HG02763 (cell line): ENCODE measurements at regions not wholly inside any gene's neighbourhood (a gene's known extent, or its start where the extent isn't known, plus 50 kb on each side); places are given as distances from the start of the nearest gene placed in this dataset.
A peak's percentile ranks its signal among the peaks of the same experiment; 100 is the strongest.
"Not testable (repeated sequence)": the region's sequence is repeated elsewhere in the genome, so short reads cannot be mapped to it uniquely, and the experiment has no call there.

Experiments
- ATAC-seq: cut with Tn5 transposase; IDR thresholded peaks from one replicate; pipeline ENCODE4 v1.9.1; 2021; ENCODE audit warnings: mild to moderate bottlenecking, moderate library complexity; ENCODE audit not compliant: unreplicated experiment

DNA sequence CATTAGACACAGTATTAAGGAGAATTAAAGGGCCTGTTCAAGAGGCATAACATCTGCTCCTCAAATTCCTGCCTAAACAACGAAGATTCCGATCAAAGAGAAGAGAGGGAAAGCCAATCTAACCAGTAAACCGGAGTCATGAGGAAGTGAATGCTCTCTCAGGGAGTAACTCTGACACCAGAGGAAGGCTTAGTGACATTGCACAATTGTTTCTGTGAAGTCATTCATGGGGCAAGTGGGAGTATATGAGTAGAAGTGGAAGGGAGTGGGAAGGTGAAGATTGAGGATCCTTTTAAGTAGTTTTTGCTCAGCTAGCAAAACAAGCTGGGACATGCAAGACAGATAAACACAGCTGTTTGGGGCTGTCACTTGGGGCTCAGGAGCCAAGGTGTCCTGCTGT is 136.4 kb upstream of the FAM174A start:
- not testable (repeated sequence) for ATAC-seq

DNA sequence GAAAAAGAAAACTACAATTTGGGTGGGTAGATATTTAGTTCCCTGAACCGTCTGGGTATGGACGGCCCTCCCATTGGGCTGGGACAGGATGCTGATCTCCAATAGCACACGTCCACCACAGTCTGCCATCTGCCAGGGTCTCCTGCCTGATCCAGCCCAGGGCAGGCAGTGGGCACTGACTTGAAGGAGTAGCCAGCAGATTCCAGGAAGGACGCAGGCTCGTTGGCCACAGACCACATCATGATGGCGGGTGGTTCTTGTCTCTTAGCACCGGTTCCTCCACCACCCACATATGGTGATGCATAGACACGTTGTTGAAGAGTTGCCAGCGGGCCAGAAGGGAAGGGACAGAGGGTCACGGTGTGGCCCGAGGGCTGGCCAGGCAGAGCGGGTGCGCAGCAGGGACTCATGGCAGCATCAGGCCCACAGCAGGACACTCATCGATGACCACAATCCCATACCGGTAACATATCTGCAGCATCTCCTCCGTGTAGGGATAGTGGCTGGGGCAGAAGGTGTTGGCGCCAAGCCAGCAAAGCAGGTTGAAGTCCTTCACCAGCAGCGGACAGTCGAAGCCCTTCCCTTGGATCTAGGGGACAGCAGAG is 155.8 kb upstream of the FAM174A start:
- ATAC-seq = not testable (repeated sequence)

DNA sequence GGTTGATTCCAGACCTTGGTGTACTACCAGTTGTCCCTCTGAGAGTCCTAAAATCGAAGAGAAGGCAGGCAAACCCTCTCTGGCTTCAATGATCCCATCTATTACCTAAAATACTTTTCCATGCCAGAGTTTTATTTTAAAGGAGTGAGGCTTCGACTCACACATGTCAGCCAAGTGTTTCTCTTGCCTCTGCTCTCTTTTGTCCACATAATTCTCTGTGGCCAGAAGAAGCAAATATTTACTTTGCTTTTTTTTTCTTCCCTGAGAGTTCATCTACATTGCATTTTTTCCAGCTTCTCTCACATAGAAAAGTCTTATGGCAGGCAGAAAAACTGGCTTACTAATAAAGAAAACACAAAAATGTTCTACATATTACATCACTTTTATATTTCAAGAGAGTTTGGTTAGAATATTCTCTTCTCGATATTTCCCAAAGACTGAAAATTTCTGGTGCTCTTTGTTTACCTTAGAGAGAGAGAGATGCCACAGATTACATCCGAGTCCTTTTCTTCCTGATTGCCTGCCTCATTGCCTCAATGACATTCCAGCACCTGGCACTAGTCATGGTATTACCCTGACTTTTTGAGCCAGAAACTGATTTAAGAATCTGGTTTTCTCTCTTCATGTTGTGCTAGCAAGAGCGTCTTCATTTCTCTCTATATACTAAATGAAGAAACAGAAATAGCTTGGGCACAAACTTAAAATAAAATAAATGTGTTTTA is 170.3 kb upstream of the FAM174A start:
- ATAC-seq = not testable (repeated sequence)

DNA sequence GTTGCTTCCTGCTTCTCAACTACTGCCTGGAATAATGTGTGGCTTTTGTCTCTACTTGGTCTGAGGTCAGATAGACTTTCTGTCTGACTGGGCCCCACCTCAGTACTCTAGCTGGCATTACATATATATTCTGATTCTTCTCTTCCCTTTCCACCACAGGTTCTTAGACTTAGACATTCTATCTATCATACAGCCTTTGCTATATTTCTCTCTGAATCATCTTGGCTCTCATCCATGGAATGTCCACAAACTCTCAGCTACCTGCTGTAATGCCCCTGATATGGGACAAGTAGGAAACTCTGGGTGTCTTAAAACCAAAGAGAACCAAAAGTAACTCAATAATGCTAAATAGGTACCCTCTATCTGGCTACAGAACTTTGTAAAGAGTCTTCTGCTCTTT is 170.8 kb upstream of the FAM174A start:
- not testable (repeated sequence) for ATAC-seq

DNA sequence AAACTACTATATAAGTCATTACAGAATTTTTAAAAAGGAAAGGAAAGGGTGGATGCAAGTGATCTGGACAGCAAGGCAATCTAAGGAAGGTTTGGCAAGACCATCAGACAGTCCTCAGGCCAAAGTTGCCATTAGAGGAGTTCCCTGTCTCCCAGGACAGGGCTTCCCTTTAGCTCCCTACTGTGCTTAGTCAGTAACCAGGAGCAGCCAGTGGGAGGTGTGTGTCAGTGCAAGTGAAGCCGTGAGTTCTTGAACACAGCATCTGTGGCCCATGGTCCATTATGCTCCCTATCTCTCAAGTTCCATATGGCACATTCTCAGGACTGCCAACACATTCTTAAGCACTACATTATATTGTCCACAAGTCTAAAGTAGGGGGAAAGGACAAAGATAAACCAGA is 175.2 kb upstream of the FAM174A start:
- ATAC-seq = not testable (repeated sequence)

DNA sequence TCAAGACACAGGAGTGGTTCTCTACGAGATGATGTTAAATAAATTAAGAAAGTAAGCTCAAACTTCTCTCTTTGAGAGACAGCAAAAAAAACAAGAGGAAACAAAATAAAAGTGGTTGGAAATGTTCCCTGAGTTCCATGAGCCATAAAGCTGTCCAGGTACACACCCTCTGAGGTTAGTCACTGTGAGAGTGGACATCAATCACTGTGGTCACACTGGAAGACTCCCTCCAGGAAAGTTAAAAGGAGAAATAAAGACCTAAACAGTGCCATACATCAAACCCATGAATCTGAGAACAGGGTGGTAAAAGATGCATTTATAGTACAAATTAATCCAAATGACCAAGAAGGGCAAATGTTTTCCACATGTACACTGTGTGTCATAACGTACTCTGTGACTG is 188.9 kb upstream of the FAM174A start:
- not testable (repeated sequence) for ATAC-seq

DNA sequence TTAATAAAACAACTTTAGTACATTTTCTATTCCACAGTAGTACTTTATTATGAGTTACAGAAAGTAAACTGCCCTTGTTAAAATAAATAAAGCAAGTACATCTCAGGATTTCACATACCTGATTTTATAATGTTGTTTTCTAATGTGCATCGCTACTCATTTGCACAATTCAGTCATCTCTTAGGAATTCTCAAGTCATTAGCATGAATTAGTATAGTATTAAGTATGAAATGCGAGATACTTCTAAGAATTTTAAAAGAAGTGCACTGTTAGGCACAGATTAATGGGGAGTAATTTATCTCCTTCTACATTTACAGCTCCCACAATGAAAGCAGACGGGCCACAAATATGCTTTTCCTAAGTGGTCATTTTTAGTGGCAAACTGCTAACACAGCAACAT is 193.7 kb upstream of the FAM174A start:
- not testable (repeated sequence) for ATAC-seq

DNA sequence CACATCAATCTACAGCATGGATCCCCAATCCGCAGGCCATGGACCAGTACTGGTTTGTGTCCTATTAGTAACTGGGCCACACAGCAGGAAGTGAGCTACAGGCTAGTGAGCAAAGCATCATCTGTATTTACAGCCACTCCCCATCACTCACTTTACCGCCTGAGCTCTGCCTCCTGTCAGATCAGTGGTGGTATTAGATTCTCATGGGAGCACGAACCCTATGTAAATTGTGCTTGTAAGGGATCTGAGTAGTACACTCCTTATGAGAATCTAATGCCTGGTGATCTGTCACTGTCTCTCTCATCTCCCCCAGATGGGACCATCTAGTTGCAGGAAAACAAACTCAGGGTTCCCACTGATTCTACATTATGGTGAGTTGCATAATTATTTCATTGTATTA is 212.7 kb upstream of the FAM174A start:
- ATAC-seq = no peak

DNA sequence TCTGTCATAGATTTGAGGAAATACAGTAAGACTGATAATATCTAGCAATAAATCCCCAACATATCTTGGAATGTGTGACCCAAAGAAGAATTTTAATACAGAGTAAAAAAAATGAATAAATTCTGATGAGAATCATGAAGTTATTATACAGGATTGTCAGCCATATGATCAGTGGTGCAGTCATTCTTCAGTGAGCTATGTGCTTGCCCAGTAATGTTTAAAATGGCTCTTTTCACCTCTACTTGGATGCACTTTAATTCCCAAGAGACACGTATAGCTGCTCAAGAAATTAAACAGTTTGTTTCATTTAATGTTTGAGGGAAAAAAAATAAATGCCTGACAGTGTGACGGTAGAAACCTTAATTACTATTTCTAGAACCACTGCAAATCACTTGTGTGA is 215.3 kb upstream of the FAM174A start:
- no peak for ATAC-seq

DNA sequence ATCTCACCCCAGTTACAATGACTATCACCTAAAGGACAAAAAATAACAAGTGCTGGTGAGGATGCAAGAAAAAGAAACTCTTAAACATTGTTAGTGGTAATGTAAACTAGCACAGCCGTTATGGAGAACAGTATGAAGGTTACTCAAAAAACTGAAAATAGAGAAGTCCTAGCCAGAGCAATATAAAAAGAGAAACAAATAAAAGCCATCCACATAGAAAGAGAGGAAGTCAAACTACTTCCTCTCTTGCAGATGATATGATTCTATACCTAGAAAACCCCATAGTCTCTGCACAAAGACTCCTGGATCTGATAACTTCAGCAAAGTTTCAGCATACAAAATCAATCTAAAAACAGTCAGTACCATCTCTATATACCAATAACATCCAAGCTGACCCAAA is 221.5 kb upstream of the FAM174A start:
- ATAC-seq = no peak

DNA sequence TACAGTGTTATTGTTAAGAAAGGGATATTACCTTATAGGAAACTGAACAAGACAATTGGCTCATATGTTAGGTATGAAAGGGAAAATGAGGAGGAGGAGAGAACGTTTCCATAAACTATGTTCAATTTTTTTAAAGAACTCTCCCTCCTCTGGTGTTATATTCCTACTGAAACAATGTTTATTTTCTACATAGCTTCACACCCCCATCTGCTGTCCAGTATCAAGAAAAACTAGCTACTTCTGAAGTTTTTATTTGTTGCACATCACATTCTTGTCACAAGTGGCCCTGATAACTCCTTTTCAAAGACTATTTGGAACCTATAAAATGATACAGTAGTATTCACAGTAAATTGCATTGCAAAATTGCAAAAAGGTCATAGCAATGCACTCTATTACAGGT is 223.4 kb upstream of the FAM174A start:
- no peak for ATAC-seq

DNA sequence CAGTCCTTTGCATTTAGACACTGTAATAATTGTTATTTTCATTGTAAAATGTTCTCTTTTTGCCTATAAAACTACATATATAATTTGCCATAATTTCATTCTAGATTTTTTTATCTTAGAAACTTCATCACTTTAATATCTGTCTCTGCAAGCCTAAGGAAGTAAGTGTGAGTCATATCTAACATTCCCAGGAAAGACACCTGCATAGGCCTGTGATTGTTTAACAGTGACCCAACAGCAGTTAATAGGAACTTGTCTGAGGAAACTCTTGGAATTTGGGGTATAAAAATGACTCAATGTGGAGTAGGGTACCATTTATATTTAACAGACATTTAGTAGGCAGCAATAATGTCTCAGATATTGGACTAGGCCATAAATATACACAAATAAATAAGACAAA is 229.2 kb upstream of the FAM174A start:
- ATAC-seq = no peak

DNA sequence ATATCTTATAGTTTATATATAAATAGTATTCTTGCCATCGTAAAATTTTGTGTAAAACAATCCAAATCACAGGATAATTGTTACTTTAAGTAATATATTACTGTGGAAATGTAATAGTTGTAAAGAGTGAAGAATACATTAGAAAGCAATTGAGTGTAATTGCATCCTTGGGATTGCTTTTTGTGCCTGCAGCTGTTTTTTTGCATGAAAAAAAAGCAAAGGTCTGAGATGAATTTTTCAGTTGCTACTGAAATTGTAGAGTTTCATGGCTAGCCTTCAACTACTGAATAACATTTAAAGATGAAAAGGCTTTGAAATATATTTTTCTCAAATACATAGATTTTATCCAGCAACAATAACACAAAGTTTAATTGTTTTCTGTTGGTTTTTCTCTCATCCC is 232.0 kb upstream of the FAM174A start:
- no peak for ATAC-seq

DNA sequence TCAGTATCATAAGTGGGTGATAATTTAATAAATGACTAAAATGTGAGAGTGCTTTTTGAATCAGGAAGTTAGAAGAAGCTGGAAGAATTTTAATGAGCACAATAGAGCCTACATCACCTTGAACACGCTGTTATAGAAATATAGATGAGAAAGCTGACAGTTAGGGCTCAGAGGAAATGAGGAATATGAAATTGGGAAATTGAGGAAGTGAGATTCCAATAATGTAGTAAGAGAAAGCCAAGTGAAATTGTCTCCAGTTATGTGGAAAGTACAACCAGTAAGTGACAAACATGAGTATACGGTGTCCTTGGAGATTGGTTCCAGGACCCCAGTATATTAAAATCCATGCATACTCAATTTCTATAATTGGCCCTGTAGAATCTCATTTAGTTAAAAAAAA is 235.9 kb upstream of the FAM174A start:
- no peak for ATAC-seq

DNA sequence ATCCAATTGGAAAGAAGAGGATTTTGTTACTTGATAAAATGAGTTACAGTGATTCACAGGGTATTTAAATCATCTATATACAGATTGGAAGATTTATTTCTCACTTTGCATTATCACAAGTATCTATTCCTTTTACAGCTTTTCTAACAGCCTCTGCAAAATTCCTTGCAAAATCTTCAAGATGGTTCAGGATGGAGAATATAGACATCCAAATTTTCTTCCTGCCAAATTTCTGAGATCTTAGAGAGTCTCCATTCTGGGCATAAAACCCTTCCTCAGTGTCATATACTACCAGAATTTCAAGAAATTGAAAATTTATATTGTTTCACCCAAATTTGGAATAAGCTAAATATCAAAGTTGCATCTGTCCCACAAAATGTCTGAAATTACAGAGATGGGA is 259.1 kb upstream of the FAM174A start:
- ATAC-seq = no peak

DNA sequence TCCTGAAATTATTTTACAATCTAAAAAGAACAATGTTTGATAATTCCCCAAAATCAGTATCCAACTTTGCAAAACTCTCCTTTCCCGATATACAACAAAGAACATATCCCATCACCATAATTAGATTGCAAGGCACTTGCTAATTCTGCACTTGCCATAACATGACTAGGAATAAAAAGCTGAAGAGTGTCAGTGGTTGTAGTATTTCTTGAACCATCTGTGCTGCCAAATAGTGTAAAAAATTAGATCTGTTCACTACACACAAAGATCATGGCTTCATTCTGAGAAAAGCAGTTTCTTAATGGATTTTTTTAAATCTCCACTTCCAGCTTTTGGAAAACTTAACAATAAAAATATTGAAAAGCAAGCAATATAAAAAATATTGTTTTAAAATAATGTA is 259.5 kb upstream of the FAM174A start:
- ATAC-seq = no peak

DNA sequence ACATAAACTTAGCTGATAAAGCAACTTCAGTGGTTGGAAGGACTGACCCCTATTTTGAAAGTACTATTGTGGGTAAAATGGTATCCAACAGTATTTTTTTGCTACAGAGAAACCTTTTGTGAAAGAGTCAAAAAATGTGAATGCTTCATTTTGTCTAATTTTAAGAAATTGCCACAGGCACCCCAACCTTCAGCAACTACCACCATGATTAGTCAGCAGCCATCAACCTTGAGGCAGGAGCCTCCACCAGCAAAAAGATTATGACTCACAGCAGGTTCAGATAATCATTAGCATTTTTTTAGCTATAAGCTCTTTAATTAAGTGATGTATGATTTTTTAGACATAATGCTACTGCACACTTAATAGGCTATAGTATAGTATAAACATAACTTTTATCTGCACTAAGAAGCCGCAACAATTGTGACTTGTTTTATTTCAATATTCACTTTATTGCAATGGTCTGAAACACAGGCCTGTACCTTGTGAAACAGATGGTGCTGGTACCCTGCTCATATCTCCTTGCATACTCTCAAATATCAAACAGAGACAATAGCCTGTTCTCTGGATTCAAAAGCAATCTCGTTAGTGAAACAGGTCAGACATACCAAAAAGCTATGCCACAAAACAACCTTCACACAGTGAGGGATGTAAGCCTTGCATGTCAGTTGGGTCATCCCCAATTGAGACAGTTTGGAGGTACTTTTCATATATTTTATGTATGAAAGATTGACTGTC is 261.2 kb upstream of the FAM174A start:
- no peak for ATAC-seq

DNA sequence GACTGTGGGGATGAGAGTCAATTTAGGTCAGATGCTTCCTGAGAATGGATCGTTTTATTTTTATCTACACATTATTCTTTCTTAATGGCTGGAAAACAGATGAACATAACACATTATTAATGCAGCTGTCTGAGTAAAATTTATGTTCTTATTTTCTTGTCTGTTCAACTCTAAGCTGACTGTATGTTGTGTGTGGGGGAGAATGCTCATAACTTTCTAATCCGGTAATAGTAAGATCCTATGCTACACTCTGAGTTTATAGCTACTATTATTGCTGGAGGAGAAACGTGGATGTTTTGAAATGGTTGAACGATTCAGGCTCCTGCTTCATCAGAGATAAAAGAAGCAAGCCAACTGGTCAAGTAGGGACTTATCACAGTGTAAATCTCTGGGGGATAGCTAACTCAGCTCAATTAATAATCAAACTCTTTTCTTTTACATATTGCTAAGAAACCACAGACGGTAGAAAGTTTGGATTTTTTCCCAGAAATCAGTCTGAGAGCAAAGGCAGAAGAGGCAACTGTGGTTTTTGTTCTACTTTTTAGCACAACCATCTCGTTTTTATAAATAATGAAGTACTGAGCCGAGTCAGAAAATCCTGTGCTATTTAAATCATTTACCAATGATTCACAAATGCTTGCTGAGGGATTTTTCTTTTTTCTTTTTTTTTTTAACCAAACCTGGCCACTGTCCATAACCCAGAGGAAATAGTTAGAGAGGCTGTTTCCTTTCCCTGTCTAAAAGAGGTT is 265.0 kb upstream of the FAM174A start:
- ATAC-seq = peak; percentile 46

DNA sequence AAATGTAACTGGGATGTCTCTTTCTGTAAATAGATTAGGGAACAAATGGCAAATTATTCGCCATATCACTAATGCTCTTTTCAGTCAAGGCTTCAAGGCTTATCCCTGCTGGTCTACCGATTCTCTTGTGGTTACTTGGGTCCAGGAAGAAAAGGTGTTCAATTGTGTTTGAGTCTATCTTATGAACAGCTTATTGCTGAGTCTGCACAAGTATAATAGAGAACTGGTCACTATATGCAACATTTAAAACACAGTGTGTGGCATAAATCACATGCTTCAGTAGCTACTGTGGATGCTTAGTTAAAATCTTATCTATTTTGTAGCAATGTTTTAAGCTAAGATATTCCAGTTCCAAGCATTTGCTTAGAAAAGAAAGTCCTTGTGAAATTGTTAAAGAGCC is 274.2 kb upstream of the FAM174A start:
- no peak for ATAC-seq

DNA sequence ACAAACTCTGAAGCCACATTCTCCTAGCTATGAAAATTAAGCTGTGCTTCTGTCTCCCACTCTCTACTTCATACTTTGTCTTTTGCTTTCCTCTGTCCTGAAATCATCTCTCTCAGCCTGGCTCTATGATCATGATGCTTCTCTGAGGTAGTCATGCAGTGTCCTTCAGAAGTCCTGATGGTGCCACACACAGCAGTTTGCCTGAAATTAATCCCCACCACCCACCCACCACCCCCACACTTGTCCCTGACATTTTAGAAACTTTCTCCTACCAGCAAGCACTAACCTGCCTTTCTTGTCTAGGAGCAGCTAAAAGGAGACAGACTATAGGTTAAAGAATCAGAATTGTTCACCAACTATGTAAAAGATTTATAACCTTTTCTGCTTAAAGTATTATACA is 282.2 kb upstream of the FAM174A start:
- ATAC-seq = no peak

DNA sequence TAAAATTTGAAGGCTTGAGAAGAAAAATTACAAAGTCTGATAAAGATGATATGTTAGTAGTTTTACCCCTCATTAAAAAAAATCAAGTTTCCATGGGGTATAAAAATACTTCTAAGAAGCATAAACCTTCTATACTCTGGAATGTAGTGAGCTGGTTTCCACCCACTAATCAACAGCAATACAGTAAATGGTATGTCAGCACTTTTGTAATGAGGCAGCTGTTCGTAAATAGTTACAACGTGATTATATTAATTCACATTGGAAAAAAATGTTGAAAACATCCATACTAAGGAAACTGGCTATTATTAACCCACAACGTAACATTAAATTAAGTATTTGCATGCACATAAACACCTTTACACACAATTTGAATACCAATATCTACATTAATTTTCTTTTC is 283.1 kb upstream of the FAM174A start:
- no peak for ATAC-seq

DNA sequence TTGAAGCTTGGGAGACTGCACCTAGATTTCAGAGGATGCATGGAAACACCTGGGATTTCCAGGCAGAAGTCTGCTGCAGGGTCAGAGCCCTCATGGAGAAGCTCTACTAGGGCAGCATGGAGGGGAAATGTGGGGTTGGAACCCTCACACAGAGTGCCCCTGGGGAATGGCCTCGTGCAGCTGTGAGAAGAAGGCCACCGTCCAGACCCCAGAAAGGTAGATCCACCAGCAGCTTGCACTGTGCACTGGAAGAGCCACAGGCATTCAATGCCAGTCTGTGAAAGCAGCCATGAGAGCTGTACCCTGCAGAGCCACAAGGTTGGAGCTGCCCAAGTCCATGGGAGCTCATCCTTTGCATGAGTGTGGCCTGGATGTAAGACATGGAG is 285.3 kb upstream of the FAM174A start:
- no peak for ATAC-seq
